GM19238 (cell line): ENCODE measurements at regions not wholly inside any gene's neighbourhood (a gene's known extent, or its start where the extent isn't known, plus 50 kb on each side); places are given as distances from the start of the nearest gene placed in this dataset.

ENCODE experiments used
- DNase-seq: peaks from one replicate; pipeline ENCODE4 v3.0.0; 2011; ENCODE audit warnings: low spot score; ENCODE audit not compliant: insufficient read length

DNA sequence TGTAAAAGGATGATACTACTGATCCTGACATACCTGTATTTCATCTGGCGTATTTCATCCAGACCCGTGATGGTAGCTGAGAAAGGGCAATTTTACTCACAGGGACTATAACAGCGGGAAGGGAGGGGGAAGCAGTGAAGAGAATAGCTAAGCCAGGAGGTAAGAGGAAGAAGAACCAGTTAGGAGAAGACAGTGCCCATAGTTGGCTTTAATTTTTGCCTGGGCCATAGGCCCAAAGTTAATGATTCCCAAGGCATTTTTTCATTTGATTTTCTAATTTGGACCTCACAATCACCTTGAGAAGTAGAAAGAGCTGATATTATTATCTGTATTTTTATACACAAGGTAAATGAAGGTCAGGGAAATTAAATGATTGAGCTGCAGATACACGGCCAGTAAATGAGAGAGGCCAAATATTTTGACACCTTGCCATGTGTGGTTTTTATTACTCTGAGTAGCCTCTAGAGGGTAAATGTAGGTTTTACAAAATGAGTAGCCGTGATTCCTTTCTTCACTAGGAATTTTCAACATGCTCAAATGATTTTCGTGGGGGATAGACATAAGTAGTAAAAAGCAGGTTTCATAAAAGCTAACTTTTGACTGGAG is 382.2 kb downstream of the FUT8 start:
- DNase-seq = no peak

DNA sequence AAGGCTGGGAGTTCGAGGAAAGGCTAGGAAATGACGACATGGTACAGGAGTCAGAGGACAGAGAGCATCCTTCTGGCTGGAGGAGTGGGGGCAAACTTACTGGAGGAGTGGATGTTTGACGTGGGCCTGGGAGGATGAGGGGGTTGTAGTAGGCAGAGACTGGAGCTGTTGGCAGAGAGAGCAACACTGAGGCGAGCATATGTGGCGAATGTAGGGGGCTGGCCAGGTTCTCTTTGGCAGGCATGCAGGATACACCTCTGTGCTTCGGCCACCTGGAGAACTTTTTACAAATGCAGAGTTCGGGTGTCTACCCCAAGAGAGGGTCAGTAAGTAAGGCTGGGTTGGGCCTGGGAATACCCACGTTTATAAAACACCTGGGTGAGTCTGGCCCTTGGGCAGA is 385.7 kb downstream of the FUT8 start:
- no peak for DNase-seq

DNA sequence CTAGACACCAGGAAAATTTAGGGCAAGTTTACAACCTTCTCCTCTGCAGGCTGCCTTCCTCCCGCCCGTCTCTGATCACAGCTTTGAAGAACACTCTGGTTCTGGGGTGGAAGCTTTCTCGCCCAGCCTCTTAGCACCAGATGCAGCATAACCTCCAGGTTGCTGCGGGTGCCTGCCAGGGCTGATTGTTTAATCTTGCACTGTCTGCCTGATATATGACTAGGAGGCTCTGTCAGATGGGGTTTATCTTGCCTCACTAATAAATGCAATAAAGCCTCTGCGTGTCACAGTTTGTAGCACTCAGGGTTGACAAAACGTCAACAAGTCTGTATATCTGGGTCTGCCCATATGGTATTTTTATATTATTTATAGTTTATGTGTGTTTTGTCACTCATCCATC is 388.2 kb downstream of the FUT8 start:
- DNase-seq = no peak

DNA sequence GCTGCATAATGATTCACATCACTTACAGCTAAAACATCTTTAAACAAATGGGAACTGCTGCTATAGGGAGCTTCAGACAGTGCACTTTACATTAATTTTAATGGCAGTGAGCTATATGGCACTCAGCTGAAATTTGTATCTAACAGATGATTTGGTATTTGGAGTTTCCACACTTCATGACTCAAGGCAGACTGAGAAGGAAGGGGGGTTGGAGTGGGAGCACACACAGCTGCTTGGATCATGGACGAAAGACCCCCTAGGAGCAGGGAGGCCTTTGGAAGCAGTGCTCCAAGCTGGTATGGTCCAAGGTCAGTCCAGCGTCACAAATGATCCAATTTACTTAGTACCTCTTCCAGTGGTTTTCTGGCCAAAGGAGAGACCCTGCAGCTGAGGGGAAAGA is 389.7 kb downstream of the FUT8 start:
- no peak for DNase-seq

DNA sequence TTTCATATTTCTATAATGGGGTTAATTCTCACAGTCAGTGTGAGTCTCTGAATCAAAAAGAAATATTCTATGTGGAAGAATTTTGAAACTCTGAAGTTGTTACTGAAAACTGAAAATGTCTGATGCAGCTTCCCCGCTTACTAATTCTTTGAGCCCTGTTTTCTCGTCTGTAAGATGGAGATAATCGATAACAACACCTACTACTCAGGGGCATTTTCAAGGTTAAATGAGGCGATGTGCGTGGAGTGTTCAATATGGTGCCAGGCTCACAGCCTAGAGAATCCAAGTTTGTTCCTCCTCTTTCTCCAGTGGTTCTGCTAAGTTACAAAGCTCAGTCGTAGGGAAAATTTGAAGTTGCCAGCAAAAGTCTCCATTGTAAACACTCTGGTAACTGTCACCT is 391.4 kb downstream of the FUT8 start:
- no peak for DNase-seq

DNA sequence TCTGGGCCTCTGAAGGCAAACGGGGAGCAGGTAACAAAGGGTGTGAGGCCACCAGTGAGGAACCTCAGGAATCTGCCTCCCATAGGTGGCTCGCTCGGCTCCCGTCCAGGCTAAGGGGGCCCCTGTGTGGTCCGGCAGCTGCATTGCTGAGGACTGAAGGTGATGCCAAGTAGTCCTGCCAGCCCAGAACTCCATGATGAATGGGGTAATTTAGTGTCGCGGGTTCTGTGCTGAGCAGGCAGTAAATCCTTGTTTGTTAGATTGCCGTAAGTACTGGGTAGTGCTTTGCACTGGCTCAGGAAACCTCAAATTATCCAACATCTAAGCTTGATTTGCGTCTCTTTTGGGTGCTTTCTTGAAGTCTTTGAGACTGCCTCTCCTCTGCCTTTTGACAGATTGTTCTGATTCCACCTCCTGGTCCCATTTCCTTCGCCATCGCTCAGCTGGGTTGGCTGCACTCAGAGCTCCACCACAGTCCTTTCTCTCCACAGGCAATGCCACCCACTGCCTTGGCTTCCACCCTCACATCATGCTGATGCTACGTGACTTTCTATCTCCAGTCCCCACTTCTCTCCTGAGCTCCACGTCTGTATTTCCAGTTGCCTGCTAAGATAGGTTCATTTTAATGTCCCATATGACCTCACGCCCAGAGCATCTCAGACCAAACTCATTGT is 392.0 kb downstream of the FUT8 start:
- DNase-seq = no peak

DNA sequence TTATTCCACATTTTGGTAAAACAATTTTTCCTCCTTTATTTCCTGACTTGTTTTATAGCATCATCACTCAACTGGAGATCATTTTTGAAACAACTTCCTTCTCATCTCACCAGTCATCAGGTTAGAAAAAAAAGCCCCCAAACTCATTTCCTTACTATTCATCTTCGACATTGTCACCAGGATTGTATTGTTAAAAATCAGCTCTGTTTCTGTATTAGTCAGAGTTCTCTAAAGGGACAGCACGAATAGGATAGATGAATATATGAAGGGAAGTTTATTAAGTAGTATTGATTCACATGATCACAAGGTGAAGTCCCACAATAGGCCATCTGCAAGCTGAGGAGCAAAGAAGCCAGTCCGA is 392.6 kb downstream of the FUT8 start:
- no peak for DNase-seq

DNA sequence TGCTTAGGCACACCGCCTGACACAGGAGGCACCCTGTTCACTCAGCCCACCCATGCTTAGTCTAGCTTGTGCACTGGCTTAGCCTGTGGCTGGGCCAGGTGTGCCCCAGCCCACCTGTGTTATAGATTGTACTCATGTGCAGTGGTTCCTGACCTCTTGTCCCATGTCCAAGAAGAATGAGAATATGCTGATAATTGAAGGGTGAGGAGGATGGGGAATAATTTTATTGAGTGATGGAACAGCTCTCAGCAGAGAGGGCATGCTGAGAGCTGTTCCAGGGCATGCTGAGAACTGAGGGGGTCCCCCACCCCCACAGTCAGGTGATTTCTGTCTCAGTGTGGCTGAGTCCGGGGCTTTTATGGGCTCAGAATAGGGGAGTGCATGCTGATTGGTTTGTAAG is 395.9 kb downstream of the FUT8 start:
- no peak for DNase-seq

DNA sequence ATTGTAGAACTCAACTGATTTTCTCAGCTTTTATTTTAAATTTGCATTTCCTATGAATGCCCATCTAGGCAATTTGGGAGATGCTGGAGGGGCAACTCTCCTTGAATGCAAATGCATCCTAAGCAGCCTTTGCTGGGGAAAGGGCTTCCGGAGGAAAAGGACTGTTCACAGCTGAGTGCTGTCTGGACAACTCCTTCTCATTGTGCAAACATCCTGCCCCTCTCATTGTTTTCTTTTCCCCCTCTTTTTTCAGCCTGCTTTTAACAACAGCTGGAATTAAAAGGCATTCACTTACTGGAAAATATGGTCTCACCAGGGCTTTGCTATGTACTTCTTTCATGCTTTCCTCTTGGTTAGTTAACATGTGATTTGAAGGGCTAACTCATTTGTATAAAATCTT is 397.8 kb downstream of the FUT8 start:
- DNase-seq = no peak

DNA sequence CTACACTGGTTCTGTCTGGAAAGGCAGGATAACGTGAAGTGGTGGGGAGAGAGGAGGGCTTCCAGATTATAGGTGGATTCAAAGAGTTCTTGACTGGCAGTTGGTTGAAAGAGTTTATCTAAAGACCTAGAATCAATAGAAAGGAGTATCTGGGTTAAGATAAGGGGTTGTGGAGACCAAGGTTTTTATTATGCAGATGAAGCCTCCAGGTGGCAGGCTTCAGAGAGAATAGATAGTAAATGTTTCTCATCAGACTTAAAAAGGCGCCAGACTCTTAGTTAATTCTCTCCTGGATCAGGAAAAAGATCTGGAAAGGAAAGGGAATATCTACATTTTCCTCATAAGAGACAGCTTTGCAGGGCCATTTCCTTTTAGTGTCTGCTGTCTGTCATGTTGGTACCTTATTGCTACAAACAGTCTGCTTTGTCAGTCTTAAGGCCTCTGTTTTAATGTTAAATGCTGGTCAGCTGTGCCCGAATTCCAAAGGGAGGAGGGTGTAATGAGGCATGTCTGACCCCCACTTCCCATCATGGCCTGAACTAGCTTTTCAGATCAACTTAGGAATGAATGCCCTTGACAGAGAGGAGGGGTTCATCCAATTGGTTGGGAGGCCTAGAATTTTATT is 401.3 kb downstream of the FUT8 start:
- no peak for DNase-seq

DNA sequence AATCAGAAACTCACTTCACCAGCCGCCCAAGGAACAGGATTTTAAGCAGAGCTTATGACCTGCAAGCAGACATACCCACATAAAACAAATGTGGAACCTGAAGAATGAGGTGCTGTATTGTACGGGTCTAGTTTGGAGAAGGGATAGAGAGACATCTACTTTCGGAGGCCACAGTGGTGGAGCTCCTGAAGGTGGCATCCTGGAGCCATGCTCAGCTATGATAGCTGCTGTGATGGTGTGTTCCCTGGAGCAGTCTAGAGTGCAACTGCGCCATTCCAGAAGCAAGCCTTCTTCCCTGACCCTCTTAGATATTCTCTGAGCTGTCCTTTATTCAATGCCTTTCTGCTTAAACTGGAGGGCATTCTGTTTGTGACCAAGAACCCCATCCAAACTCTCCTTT is 402.6 kb downstream of the FUT8 start:
- DNase-seq = no peak

DNA sequence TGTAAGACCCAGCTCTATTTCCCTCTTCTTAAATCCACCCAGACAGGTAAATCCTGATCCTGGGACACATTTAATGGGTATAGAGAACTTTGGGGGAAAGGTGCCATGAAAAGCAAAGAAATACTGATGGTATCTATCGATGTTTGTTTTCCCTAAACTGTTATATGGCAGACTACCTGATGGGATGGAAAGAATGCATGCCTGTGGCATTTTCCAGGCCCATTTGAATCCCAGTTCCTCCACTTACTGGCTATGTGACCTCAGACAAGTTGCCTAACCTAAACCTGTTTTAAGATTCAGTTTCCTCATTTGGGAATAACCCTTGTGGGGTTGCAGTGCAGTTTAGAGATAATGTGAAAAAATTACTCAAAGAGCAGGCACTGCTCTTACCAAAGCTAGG is 404.5 kb downstream of the FUT8 start:
- no peak for DNase-seq

DNA sequence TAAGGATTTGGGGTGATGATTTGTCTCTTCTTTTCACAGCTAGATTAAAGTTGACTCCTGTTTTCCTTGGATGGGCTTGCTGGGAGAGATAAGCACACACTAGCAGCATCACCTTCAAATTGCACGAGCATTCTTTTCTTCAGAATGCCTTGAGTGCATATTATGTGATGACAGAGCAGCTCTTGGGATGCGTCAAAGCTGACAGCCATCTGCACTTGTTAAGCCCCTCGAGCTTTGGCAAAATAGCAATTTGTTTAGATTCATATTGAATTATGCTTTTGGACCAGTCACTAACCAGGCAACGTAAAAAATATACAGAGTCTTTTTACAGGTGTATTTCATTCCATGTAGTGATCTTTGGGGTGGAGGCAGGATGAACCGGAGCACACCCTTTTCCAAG is 407.0 kb downstream of the FUT8 start:
- no peak for DNase-seq

DNA sequence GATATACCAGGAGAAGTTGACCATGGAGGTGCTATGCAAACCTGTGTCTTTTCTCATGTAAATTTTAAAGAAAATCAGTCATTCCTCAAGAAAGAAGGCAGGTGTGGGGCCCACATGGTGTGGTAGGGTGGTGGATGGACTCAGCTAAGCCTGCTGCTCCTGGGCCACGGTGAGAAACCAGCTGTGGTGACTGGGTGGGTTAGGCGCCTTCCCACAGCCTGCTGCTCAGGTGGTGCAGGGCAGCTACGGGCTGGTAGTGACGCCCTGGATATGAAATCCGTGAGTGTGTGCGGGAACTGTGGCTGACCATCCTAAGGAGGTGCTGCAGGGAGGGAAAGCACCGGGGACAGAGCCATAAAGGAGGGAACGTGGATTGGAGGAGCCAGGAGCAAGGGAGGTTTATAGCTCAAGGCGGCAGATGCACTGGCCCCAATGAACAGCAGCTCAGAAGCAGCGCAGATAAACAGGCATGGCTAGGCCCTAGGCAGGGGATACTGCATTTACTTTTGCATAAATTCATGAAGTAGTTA is 408.8 kb downstream of the FUT8 start:
- DNase-seq = no peak

DNA sequence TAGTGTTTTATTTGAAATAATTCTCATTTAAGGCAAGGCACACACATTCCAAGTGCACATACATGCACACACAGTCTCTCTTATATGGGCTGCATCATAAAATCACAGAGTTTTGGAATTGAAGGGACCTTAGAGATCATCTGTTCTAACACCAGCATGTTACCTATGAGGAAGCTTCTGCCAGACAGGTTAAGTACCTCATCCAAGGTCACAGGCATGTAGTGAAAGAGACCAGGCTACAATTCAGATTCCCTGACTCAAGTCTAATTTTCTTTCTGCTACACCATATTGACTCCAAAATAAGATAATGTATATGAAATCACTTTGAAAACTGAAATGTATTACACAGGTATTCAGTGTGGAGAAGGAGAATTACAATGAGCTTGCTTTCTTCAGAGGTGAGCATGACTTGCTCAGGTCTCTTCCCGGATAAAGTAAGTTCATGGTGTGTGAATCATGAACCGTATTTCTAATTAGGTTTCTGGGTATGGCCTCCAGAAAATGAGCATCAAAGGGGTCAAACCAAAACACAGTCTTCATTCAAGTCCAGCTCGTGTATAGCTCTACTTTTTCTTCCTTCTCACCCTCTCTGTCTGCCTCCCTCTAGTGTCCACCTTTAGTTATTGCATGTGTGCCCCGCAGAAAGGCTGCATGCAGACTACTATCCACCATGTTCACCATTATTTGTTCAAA is 411.9 kb downstream of the FUT8 start:
- DNase-seq = peak; percentile 52

DNA sequence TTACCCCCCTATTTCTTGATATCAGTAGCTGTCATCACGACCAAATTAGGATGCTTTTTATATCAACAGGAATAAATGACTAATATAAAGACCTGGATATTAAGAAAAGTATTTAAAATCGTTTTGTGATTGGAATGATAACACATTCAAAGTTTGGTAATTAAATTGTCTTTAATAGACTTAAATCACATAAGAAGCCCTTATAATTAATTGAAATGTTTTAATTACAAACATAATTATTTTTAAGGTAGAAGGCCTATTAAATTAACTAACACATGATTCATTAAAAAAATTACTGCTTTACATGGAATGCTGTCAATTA is 412.4 kb downstream of the FUT8 start:
- DNase-seq = no peak

DNA sequence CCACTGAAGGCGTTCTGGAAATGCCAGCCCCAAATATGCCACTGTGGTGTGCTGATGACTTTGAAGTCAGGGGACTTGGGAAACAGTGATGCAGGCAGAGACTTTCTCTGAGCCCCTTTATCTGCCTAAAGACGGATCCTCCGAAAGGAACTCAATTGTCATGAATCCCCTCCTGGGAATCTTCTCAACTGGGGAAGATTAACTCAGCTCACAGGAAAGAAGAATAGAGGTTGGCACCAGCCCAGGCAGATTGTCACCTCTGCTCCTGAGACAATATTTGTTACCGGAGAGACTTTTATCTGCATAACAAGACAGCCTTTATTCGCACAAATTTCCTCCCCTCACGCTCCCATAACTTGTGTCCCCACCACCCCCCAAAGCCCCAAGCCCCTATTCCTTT is 414.4 kb downstream of the FUT8 start:
- no peak for DNase-seq

DNA sequence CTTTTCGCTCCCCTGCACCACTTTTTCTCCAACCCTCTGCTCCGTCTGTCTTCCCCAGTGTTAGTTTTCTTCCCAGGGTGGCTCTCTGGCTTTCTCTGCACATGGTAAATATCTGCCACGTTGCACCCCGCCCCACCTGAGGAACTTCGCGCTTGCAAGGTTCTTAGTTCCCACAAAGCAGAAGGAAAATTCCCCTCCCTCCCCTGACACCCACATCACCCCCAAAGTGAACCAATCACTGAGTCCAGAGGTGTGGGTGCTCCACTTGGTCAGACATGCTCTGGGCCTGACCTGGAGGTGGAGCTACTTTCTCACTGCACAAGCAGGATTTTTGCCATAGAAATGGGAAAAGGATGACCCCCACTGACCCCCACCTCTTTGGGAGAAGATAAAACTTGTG is 415.0 kb downstream of the FUT8 start:
- no peak for DNase-seq

DNA sequence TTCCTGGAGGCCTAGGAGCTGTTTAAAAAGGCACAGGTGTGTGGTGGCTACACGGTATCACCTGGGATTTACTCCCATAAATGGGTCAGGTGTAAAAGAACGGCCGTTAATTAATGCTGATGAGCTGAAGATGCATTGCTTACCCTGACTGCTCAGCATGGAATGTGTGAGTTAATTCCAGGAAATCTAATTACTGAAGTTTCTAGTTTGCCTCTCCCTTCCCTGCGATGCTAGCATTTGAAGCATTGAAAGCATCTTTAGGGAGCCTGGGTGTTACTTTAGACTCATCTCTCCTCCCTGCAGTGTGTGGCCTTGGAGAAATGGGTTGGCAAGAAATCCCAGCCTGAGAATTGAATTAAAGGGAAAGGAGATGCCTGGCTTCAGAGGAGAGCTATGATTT is 415.9 kb downstream of the FUT8 start:
- no peak for DNase-seq

DNA sequence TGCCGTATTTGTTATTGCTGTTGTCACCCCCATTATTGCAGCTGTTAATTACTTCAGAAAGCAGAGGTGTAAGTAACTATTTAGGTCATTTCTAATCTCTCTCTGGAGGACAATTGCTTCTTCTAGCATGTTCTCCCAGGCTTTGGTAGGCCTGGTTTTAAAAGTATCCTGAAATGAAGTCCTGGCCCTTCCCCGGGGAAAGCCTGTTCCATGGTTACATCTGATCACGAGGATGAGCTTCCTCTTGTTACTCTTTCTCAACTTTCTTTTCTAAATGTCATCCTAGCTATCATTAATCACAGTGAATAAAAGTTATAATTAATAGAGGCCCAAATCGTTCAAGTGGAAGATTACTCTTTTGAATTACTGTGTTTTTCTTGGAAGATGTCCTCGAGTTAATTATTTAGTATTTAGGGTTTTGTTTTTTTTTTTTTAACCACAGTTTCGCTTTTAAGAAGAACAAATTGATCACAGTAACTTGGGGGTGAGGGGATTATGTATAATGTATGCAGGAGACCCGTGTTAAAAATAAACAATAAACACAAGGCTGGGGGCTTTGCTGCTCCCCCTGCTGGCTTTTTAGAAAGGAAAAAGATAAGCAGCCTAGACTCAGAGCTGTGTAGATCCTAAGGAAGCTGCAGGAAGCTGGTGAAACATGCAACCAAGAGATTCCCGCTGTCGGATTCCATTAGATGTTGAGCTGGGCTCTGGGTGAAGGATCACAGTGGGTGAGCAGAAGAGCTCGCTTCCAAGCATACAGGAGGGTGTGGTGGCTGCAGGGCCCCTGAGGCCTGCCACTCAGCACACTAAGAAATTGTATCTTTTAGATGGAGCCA is 420.1 kb downstream of the FUT8 start:
- DNase-seq = no peak

DNA sequence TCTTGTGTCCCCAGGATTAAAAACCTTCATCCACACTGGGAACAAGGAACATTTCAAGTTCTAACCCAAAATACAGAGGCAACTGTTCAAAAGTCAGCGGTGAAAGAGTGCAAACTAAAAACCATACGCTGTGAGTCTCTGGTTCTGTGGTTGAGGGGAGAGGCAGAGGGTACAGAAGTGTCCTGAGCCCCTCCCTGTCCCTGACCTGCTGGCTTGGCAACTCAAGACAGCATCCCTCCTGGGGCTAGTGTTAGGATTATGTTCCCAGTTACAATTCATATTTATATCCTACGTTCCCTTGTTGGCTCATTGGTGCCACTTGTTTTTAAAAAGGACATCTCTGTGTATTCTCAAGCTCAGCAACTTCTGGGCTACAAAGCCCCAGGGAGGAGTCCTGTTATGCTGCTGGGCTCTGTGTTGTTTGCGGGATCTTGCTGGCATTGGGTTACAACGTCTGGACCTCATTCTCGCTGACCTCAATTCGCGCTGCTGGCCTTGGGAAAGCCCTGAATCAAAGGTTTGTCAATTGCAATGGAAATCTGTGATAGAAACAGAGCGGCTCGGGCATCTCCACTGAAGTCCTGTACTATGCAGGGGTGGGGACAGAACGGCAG is 420.8 kb downstream of the FUT8 start:
- DNase-seq = no peak
